GM10248 (cell line): ENCODE measurements at regions not wholly inside any gene's neighbourhood (a gene's known extent, or its start where the extent isn't known, plus 50 kb on each side); places are given as distances from the start of the nearest gene placed in this dataset.

ENCODE experiments used
- CTCF ChIA-PET: fragments of 300-600 bp; sonication (Branson Sonifier 250); formaldehyde crosslinking; extraction: SDS; loops from one replicate; lab custom pipeline; 2021; ENCODE audit warnings: antibody characterized with exemption; lab: Yijun Ruan, JAX
- POLR2A ChIA-PET: fragments of 350-650 bp; sonication (Branson Sonifier 250); formaldehyde crosslinking; extraction: SDS; loops from one replicate; lab custom pipeline; 2020; ENCODE audit warnings: antibody characterized with exemption; lab: Yijun Ruan, JAX
- DNase-seq: peaks from one replicate; pipeline ENCODE4 v3.0.0; 2012; ENCODE audit errors: extremely low spot score
- TF ChIP-seq, protein P1 (sequence below): IDR thresholded peaks from 2 replicates; pipeline ENCODE4 v1.5.1; 2012; ENCODE audit warnings: mild to moderate bottlenecking, low read depth; ENCODE audit errors: extremely low read depth, missing control alignments, control extremely low read depth

DNA sequence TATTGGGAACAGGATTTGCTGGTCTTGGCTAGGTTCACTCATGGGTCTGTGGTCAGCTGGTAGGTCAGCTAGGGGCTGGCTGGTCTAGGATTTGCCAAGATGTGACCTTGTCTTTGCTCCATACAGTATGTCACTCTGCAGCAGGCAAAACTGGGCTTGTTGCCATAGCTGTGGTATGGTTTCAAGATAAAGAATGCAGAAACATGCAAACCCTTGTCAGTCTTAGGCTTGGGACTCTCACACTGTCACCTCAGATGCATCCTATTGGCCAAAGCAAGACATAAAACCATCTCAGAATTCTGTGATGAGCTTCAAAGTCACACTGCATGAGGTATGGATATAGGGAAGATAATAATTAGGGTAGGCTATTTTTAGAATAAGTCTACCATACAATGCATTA, 66.6 kb upstream of the TBC1D5 start:
- POLR2A ChIA-PET, result no interaction called here
- CTCF ChIA-PET, result interaction anchor here (1.6 kb wide), 1 partner anchor 8 kb away, joined by 4 read pairs; no protein-coding TSS in a partner anchor
- no peak for DNase-seq
- TF ChIP-seq, protein P1, sequence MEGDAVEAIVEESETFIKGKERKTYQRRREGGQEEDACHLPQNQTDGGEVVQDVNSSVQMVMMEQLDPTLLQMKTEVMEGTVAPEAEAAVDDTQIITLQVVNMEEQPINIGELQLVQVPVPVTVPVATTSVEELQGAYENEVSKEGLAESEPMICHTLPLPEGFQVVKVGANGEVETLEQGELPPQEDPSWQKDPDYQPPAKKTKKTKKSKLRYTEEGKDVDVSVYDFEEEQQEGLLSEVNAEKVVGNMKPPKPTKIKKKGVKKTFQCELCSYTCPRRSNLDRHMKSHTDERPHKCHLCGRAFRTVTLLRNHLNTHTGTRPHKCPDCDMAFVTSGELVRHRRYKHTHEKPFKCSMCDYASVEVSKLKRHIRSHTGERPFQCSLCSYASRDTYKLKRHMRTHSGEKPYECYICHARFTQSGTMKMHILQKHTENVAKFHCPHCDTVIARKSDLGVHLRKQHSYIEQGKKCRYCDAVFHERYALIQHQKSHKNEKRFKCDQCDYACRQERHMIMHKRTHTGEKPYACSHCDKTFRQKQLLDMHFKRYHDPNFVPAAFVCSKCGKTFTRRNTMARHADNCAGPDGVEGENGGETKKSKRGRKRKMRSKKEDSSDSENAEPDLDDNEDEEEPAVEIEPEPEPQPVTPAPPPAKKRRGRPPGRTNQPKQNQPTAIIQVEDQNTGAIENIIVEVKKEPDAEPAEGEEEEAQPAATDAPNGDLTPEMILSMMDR, result no peak

GRCh38 chr3:17806876-17807275, 64.4 kb upstream of the TBC1D5 start:
- POLR2A ChIA-PET, result no interaction called here
- TF ChIP-seq, protein P1, result no peak
- CTCF ChIA-PET, result no interaction called here
- no peak for DNase-seq

GRCh38 chr3:17806201-17806600, 63.8 kb upstream of the TBC1D5 start:
- CTCF ChIA-PET, result no interaction called here

DNA sequence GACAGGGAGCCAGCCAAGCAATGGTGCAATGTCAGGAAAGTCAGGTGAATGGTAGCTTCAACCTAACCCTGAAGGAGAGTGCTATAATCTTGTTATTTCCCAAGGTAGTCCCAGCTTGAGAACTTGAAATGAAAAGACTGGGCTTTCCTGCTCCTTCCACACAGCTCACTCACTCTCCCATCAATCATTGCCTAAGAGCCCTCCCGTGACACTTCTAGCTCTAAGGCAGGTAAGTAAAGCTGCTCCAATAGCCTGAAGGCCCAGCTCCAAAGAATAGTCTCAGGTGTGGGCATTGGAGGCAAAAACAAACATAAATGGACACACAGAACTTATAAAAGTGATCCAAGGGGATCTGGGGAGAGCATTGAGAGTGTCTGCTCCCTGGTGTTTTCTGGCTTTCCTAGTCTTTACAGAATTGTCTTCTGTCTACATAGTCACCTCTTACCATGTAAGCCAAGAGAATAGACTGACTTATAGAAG, 63.1 kb upstream of the TBC1D5 start:
- TF ChIP-seq, protein P1, result no peak
- DNase-seq, result no peak
- ChIA-PET CTCF (interaction anchor here (1.2 kb wide), 1 partner anchor 61 kb away, joined by 3 read pairs; no protein-coding TSS in a partner anchor), POLR2A (no interaction called here)

More at GRCh38 chr3:17806201-17806600, 63.8 kb upstream of the TBC1D5 start:
- POLR2A ChIA-PET, result no interaction called here
- DNase-seq, result no peak
- TF ChIP-seq, protein P1, result no peak

DNA sequence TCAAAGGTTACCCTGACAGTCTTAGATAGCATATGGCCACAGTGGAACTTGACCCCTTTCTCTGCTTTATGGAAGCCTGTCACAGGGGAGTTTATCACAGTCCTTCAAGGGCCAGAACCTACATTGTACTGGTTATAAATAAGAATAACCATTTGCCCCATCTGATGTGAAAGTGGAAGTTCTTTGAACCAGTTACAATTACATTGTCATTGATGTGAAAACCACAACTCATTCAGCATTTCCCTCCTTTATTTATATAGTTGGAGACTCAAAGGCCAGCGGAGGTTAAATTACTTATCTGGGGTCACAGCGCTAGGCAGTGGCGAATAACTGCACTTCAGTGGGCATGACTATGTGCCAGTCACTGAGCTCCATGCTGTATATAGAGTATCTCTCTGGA, 60.5 kb upstream of the TBC1D5 start:
- TF ChIP-seq, protein P1, result peak; percentile 10
- CTCF ChIA-PET, result no interaction called here
- POLR2A ChIA-PET, result no interaction called here
- no peak for DNase-seq

GRCh38 chr3:17801131-17801530, 58.7 kb upstream of the TBC1D5 start:
- ChIA-PET POLR2A (no interaction called here), CTCF (interaction anchor here (1.2 to 1.5 kb wide), 4 partner anchors 8 to 116 kb away, joined by 3 to 4 read pairs (median 3); no protein-coding TSS in a partner anchor)
- DNase-seq, result no peak
- TF ChIP-seq, protein P1, result no peak

- POLR2A ChIA-PET, result no interaction called here
- CTCF ChIA-PET, result interaction anchor here (0.9 to 1.6 kb wide), 7 partner anchors 9 to 115 kb away, joined by 3 to 4 read pairs (median 3); no protein-coding TSS in a partner anchor
- TF ChIP-seq, protein P1, result no peak
- DNase-seq, result no peak
Measured at GRCh38 chr3:17800232-17800631, 57.8 kb upstream of the TBC1D5 start.
